H1 (cell line): ENCODE measurements at regions not wholly inside any gene's neighbourhood (a gene's known extent, or its start where the extent isn't known, plus 50 kb on each side); places are given as distances from the start of the nearest gene placed in this dataset.

ENCODE experiments used
- CTCF ChIA-PET: fragments of 300-600 bp; sonication (Branson Sonifier 250); formaldehyde crosslinking; loops from one replicate; lab custom pipeline; 2021; ENCODE audit not compliant: partially characterized antibody; lab: Charles Lee
- POLR2A ChIA-PET: fragments of 300-600 bp; sonication (Branson Sonifier 250); formaldehyde crosslinking; loops from one replicate; lab custom pipeline; 2021; ENCODE audit warnings: inconsistent platforms; ENCODE audit not compliant: partially characterized antibody; lab: Charles Lee
- DNase-seq, 2 experiments: peaks; one replicate each; pipeline versions ENCODE4 v3.0.0 to v3.0.0-alpha.2; 2010 to 2022; ENCODE audit warnings: low spot score in 2 of 2, low read depth in 1 of 2, mixed read lengths in 1 of 2
- FAIRE-seq: peaks from 2 replicates; lab custom pipeline; 2011; peaks lifted over from hg19 to GRCh38; lab: Jason Lieb, UNC
- H2AFZ ChIP-seq: 2 replicates; pipeline ENCODE4 v1.8.1; 2012; ENCODE audit warnings: low read length, inconsistent platforms
- H2AK5ac ChIP-seq: 2 replicates; pipeline ENCODE4 v1.6.1; 2013; ENCODE audit warnings: low read depth, low read length
- H2BK120ac ChIP-seq: replicated peaks from 2 replicates; pipeline ENCODE3; 2013; ENCODE audit warnings: low read depth, low read length, inconsistent platforms
- H2BK12ac ChIP-seq: 2 replicates; pipeline ENCODE4 v1.6.1; 2013; ENCODE audit warnings: low read depth, low read length
- H2BK15ac ChIP-seq: 2 replicates; pipeline ENCODE4 v1.6.1; 2013; ENCODE audit warnings: low read length
- H2BK20ac ChIP-seq: 2 replicates; pipeline ENCODE4 v1.6.1; 2013; ENCODE audit warnings: low read length
- H2BK5ac ChIP-seq: 2 replicates; pipeline ENCODE4 v1.6.1; 2013; ENCODE audit warnings: low read depth, low read length
- H3K14ac ChIP-seq: 2 replicates; pipeline ENCODE4 v1.6.1; 2013; ENCODE audit warnings: inconsistent platforms; ENCODE audit not compliant: insufficient read length
- H3K18ac ChIP-seq: 2 replicates; pipeline ENCODE4 v1.6.1; 2013; ENCODE audit warnings: low read length; ENCODE audit errors: extremely low read depth
- H3K23ac ChIP-seq: 2 replicates; pipeline ENCODE4 v1.6.1; 2013; ENCODE audit warnings: inconsistent platforms; ENCODE audit not compliant: insufficient read length
- H3K23me2 ChIP-seq: 2 replicates; pipeline ENCODE4 v1.6.1; 2013; ENCODE audit warnings: low read depth, low read length
- H3K27ac ChIP-seq: 2 replicates; pipeline ENCODE4 v1.6.1; 2011; ENCODE audit warnings: low read depth, low read length, inconsistent platforms
- H3K27me3 ChIP-seq, 4 experiments: replicated peaks in 1 of 4; 1 replicate in 1 of 4; 2 replicates in 3 of 4; pipeline versions ENCODE4 v1.6.1 to v1.8.1; 2011 to 2013; ENCODE audit warnings: low read length in 3 of 4, mild to moderate bottlenecking in 3 of 4, inconsistent platforms in 2 of 4, mixed read lengths in 2 of 4, moderate library complexity in 1 of 4; ENCODE audit not compliant: control insufficient read depth in 3 of 4, insufficient read depth in 3 of 4; ENCODE audit errors: extremely low read depth in 1 of 4
- H3K36me3 ChIP-seq, 4 experiments: 2 replicates each; pipeline versions ENCODE4 v1.6.1 to v1.8.1; 2011 to 2013; ENCODE audit warnings: mild to moderate bottlenecking in 4 of 4, low read length in 3 of 4, moderate library complexity in 2 of 4, control low read depth in 1 of 4, inconsistent platforms in 1 of 4; ENCODE audit not compliant: insufficient read depth in 4 of 4, control insufficient read depth in 2 of 4
- H3K4ac ChIP-seq: replicated peaks from 2 replicates; pipeline ENCODE3; 2013; ENCODE audit warnings: low read length, low read depth, mixed read lengths, inconsistent platforms; ENCODE audit not compliant: insufficient read length
- H3K4me1 ChIP-seq, 4 experiments: replicated peaks in 1 of 4; 1 replicate in 1 of 4; 2 replicates in 3 of 4; pipeline versions ENCODE4 v1.6.1 to v1.8.1; 2011 to 2013; ENCODE audit warnings: low read length in 3 of 4, inconsistent platforms in 2 of 4, mixed read lengths in 1 of 4; ENCODE audit not compliant: insufficient read depth in 4 of 4, control insufficient read depth in 3 of 4
- H3K4me2 ChIP-seq, 2 experiments: 2 replicates each; pipeline versions ENCODE4 v1.6.1 to v1.8.1; 2011 to 2013; ENCODE audit warnings: low read depth in 2 of 2, low read length in 2 of 2, control low read depth in 1 of 2, inconsistent platforms in 1 of 2, mild to moderate bottlenecking in 1 of 2; ENCODE audit not compliant: insufficient read depth in 1 of 2
- H3K4me3 ChIP-seq, 4 experiments: fragments of 200-600, 300-600 bp in 1 of 4; sonication (generic), shearing (Covaris generic), sonication (Bioruptor Twin) in 1 of 4; 2 replicates each; pipeline versions ENCODE4 v1.5.1 to v1.8.1; 2011 to 2016; ENCODE audit warnings: low read length in 4 of 4, low read depth in 3 of 4, control low read depth in 2 of 4, inconsistent platforms in 2 of 4, mild to moderate bottlenecking in 2 of 4, mixed read lengths in 1 of 4, moderate library complexity in 1 of 4; ENCODE audit not compliant: insufficient read depth in 2 of 4; ENCODE audit errors: extremely low read depth in 1 of 4
- H3K56ac ChIP-seq: replicated peaks from 2 replicates; pipeline ENCODE3; 2013; ENCODE audit warnings: low read depth, mild to moderate bottlenecking, mixed read lengths, low read length, inconsistent platforms; ENCODE audit not compliant: insufficient read length
- H3K79me1 ChIP-seq: 2 replicates; pipeline ENCODE4 v1.6.1; 2013; ENCODE audit warnings: low read depth, low read length, control low read depth
- H3K79me2 ChIP-seq, 2 experiments: 2 replicates each; pipeline versions ENCODE4 v1.6.1 to v1.8.1; 2012 to 2013; ENCODE audit warnings: low read length in 2 of 2, mild to moderate bottlenecking in 2 of 2, inconsistent platforms in 1 of 2; ENCODE audit not compliant: insufficient read depth in 2 of 2, control insufficient read depth in 1 of 2
- H3K9ac ChIP-seq, 4 experiments: replicated peaks in 1 of 4; 1 replicate in 1 of 4; 2 replicates in 3 of 4; pipeline versions ENCODE4 v1.6.1 to v1.8.1; 2011 to 2013; ENCODE audit warnings: low read depth in 3 of 4, low read length in 3 of 4, control low read depth in 2 of 4, mild to moderate bottlenecking in 2 of 4, moderate library complexity in 2 of 4, inconsistent platforms in 1 of 4; ENCODE audit errors: extremely low read depth in 1 of 4
- H3K9me3 ChIP-seq, 2 experiments: 2 replicates each; pipeline versions ENCODE4 v1.6.1 to v1.8.1; 2012 to 2013; ENCODE audit warnings: mild to moderate bottlenecking in 2 of 2, moderate library complexity in 2 of 2, control low read depth in 1 of 2, inconsistent platforms in 1 of 2, low read depth in 1 of 2, low read length in 1 of 2, mixed read lengths in 1 of 2; ENCODE audit not compliant: insufficient read depth in 2 of 2
- H4K20me1 ChIP-seq, 2 experiments: replicated peaks in 1 of 2; 2 replicates each; pipeline versions ENCODE3 to v1.8.1; 2011 to 2013; ENCODE audit warnings: inconsistent platforms in 2 of 2, low read length in 2 of 2, mild to moderate bottlenecking in 1 of 2; ENCODE audit not compliant: insufficient read depth in 2 of 2, control insufficient read depth in 1 of 2
- H4K5ac ChIP-seq: 2 replicates; pipeline ENCODE4 v1.6.1; 2013; ENCODE audit warnings: low read length, low read depth, mixed read lengths, inconsistent platforms; ENCODE audit not compliant: insufficient read length
- H4K8ac ChIP-seq: 2 replicates; pipeline ENCODE4 v1.8.0; 2013; ENCODE audit warnings: mild to moderate bottlenecking, moderate library complexity, low read length, inconsistent platforms; ENCODE audit not compliant: insufficient read depth; ENCODE audit errors: extremely low read depth
- H4K91ac ChIP-seq: replicated peaks from 2 replicates; pipeline ENCODE3; 2013; ENCODE audit warnings: low read length, mixed read lengths, inconsistent platforms; ENCODE audit not compliant: insufficient read length
- CTCF ChIP-seq, 3 experiments: IDR thresholded peaks; 1 replicate in 2 of 3; 2 replicates in 1 of 3; pipeline versions ENCODE4 v1.5.1 to v1.6.1; 2011; ENCODE audit warnings: low read length in 3 of 3, mild to moderate bottlenecking in 3 of 3, inconsistent platforms in 2 of 3, low read depth in 1 of 3, moderate library complexity in 1 of 3; ENCODE audit not compliant: insufficient read depth in 1 of 3; ENCODE audit errors: control extremely low read depth in 1 of 3
- RAD21 ChIP-seq, 2 experiments: IDR thresholded peaks in 1 of 2; conservative IDR thresholded peaks in 1 of 2; 2 replicates each; pipeline ENCODE4 v1.6.1; 2011; ENCODE audit warnings: low read depth in 2 of 2, low read length in 2 of 2, improper control_type of control experiment in 1 of 2, inconsistent platforms in 1 of 2, mild to moderate bottlenecking in 1 of 2, moderate library complexity in 1 of 2
- WGBS, 2 experiments: shearing (Covaris generic) in 1 of 2; methylation state at CpG; one replicate each; pipeline versions ENCODE4 v1.1.6 to v1.1.7; 2013 to 2015; ENCODE audit warnings: low lambda C conversion rate in 2 of 2, mixed read lengths in 2 of 2, inconsistent platforms in 1 of 2, low coverage in 1 of 2, missing lambda C conversion rate in 1 of 2; ENCODE audit not compliant: insufficient replicate concordance in 2 of 2, insufficient coverage in 1 of 2, insufficient read length in 1 of 2; ENCODE audit errors: extremely low coverage in 1 of 2, missing lambda C conversion rate in 1 of 2; 5-methylcytosine and 5-hydroxymethylcytosine counted together

- no peak overlapping the region for H2BK15ac ChIP-seq
- no peaks in the 10 kb centered on the region for H3K79me1 ChIP-seq
- H3K4ac ChIP-seq: no peak overlapping the region
- no peak overlapping the region for H4K8ac ChIP-seq
- no peaks in the 10 kb centered on the region for H4K20me1 ChIP-seq
- POLR2A ChIA-PET: interaction anchor here (0.9 kb wide), 1 partner anchor 16 kb away, joined by 3 read pairs; no protein-coding TSS in a partner anchor
- no peak overlapping the region for H2BK120ac ChIP-seq
- H3K36me3 ChIP-seq: no peaks in the 10 kb centered on the region
- no peak overlapping the region for H3K56ac ChIP-seq
- no peak overlapping the region for H2BK20ac ChIP-seq
- H2BK12ac ChIP-seq: no peak overlapping the region
- no peak overlapping the region for H3K4me2 ChIP-seq
- H2AK5ac ChIP-seq: no peak overlapping the region
- no peak overlapping the region for H3K14ac ChIP-seq
- H3K23me2 ChIP-seq: no peaks in the 10 kb centered on the region
- TF ChIP-seq CTCF (IDR thresholded peaks at IDR 0.05; ENCODE audit: control extremely low read depth in 1 of 3, insufficient read depth in 1 of 3, low read depth in 1 of 3, low read length in 3 of 3): no peak
- peak in 1 of 2 experiments; percentile 6; a peak in 1 of 4 replicates for TF ChIP-seq RAD21 (IDR thresholded peaks at IDR 0.05 in 1 of 2, conservative IDR thresholded peaks at IDR 0.05 in 1 of 2; ENCODE audit: low read depth in 2 of 2, low read length in 2 of 2)
- H2AFZ ChIP-seq: 0 out of 2 replicates have a peak overlapping the region, but pooled peaks have one; percentile 60
- no peak overlapping the region for H3K23ac ChIP-seq
- H3K9me3 ChIP-seq: no peaks in the 10 kb centered on the region; a peak in 1 of 4 replicates
- no peaks in the 10 kb centered on the region for H3K27me3 ChIP-seq
- H3K79me2 ChIP-seq: no peaks in the 10 kb centered on the region
- no peak overlapping the region for H3K18ac ChIP-seq
- no peak overlapping the region for H3K27ac ChIP-seq
- DNase-seq (no peak), FAIRE-seq (no peak)
- WGBS, 2 experiments: 78% methylated on average over 4 of the region's 4 CpGs; no CpG with 5 or more reads in 1 of the 2 experiments
- H3K9ac ChIP-seq: no peak overlapping the region; a peak in 1 of 7 replicates
- no peak overlapping the region for H4K91ac ChIP-seq
- no peak overlapping the region for H2BK5ac ChIP-seq
- H4K5ac ChIP-seq: no peak overlapping the region
- CTCF ChIA-PET: interaction anchor here (1.2 kb wide), 1 partner anchor 24 kb away, joined by 4 read pairs; no protein-coding TSS in a partner anchor
- no peak overlapping the region for H3K4me3 ChIP-seq
- peaks cover 0 to 8% (median 0%) of the 10 kb centered on the region in 4 experiments; a peak in 1 of 7 replicates for H3K4me1 ChIP-seq
These were observed 130.0 kb upstream of the BNIP2 start for GRCh38 chr15:59819092-59819491.
